MV-4-11 (cell line): ENCODE measurements at regions not wholly inside any gene's neighbourhood (a gene's known extent, or its start where the extent isn't known, plus 50 kb on each side); places are given as distances from the start of the nearest gene placed in this dataset.

ENCODE experiments used
- DNase-seq: peaks from one replicate; lab custom pipeline; 2025; lab: John Stamatoyannopoulos, UW

DNA sequence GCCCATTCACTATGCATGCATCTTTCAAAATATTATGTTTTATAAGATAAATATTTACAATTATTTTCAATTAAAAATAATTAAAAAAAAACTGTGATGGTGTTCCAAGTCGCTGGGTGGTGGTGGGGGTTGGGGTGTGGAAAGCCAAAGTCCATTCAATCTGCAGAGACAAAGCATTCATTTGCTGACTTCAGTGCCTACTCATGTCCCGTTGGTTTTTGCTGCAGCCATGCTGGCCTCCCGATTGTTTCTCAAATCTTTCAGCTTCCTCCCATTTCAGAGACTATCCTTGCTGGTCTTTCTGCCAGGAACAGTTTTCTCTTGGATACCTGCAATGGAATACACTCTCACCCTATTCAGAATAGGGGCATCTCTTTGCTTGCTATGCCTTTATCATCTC is 331.5 kb upstream of the NOVA1 start:
- DNase-seq = no peak

DNA sequence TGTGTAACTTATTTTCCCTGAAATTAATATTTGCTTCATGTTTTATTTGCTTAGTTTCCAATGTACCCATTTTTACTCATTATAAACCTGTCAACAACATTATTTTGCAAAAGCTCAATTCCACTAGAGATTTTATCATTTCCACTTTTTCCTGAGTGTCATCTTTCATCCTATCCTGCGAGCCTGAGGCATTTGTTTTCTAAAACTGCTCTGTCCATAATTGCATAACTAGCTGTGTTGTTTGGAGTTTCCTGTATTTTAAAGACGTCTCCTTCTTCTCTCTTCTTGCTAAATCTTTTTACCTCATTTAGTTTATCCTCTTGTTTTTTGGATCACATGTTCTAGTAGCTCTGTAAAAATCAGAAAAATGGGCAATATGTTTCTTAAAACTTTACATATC is 332.7 kb upstream of the NOVA1 start:
- no peak for DNase-seq

DNA sequence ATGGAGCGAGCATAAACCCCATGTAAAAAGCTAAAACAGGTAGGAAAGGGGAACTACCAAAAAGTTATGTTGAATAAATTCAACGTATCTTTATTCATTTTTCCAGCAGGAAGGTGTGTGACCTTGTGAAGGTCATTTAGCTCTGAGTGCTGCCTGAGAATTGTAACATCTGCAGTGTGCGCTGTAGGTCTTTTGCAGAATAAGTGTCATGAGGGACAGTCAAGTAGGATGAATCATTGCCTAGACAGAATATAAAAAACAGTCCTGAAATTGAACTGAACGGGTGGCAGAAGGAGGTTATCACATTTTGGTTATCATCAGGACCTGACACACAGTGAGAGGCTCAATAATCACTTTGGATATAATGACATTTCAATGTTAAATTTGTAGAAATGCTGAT is 334.8 kb upstream of the NOVA1 start:
- no peak for DNase-seq

DNA sequence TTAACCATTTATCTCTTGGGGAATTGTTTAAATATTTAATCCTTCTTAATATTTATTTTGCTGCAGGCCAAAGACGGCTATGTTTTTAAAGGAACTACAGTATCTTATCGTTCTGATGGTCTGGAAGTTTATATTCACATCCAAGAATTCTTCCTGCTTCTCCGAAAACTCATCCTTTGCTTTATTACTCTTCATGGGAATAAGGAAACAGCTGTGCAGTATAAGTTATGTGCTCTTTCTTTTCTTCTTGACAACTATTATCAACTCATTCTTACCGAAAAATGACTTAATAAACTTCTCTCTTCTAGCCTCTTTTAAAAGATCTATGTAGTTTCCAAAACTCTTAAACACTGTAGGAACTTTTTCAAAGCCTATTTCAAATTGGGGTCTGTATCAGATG is 335.6 kb upstream of the NOVA1 start:
- no peak for DNase-seq

GRCh38 chr14:26934151-26934550 is 336.3 kb upstream of the NOVA1 start:
- DNase-seq = no peak

GRCh38 chr14:26935733-26936132 is 337.9 kb upstream of the NOVA1 start:
- no peak for DNase-seq

- no peak for DNase-seq
Measured at GRCh38 chr14:26938054-26938453, 340.2 kb upstream of the NOVA1 start.

DNA sequence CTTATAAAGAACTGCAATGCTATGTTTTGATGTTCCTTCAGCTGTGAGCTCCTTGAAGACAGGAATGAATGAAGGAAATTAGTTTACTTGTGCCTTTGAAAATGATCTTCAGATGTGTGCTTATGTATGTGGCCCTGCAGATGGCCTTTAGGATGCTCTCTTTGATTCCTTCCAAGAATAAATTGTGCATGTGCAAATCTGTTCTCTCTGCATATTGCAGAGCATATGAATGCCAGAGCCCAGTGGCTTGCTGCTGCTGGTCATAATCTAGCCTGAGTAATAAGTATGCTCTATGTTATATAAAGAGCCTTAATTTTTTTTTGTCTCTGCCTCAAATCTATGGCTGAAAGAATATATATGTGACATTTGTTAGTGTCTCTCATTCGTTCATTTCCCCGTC is 341.9 kb upstream of the NOVA1 start:
- no peak for DNase-seq

GRCh38 chr14:26941521-26941920 is 343.7 kb upstream of the NOVA1 start:
- DNase-seq = no peak

- DNase-seq = no peak
Measured at GRCh38 chr14:26947265-26947664, 349.4 kb upstream of the NOVA1 start.

DNA sequence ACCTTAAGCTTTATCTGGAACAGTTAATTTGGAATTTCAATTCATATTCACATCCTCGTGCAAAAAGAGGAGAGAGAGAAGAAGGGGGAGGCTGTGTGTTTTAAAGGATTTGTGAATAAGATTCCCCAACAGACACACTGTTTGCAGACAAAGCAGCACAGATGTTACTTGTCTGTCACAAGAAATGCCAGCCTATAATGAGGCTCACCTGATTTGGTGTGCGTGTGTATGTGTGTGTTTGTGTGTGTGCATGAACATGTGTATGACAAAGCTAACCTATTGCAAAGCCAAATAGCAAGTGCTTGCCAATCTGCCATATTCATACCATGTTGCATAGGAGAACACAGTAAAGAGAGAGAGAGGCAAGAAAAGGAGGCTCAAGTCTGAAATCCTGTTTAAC is 361.6 kb upstream of the NOVA1 start:
- DNase-seq = no peak

DNA sequence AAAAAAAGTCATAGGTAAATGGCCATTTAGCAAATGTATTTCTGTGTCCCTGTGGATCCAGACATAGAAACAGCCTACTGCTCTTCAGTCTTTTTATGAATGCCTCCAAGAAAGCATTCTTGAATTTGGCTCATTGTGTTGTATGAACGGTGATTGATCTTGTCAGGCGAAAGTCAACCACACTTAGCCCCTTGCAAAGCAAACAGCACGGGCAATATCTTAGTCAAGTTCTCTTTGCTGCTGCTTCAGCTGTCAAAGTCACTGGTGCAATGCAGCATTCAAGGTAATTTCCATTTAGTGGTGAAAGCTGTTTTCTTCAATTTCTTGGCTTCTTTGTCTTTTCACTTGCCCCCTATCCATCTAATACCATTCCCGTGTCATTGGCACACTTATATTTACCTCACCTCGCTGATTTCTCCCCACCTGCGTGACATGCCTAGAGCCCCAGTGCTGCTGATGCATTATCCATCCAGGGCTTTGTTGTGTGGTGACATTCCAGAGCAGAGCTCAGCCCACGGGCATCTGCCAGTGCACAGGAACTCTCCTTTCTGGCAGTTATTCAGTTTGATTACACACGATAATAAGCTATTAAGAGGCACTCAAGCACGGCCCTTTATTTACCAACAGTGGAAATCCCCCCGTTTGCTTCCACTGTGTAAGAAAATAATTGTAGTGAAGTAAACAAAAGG is 362.3 kb upstream of the NOVA1 start:
- DNase-seq = no peak

DNA sequence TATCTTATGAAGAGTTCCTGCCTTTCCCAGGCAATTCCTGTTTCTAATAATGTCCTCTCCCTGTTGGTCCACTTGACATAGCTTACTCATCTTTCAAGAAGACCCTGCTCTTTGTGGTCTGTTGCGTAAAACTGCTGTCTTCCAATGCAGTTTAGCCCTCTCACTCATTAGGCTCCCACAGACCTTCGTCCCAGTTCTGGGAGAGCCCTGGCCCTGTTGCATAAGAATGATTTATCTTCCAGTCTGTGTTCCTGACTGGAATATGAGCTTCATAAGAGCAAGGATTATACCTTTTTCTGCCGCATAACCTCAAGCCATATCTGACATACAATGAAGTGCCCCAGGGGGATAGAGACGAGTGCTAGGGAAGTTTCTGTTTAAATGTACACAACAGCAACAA is 365.9 kb upstream of the NOVA1 start:
- no peak for DNase-seq

- DNase-seq = no peak
Measured at GRCh38 chr14:26965490-26965889, 367.7 kb upstream of the NOVA1 start.

DNA sequence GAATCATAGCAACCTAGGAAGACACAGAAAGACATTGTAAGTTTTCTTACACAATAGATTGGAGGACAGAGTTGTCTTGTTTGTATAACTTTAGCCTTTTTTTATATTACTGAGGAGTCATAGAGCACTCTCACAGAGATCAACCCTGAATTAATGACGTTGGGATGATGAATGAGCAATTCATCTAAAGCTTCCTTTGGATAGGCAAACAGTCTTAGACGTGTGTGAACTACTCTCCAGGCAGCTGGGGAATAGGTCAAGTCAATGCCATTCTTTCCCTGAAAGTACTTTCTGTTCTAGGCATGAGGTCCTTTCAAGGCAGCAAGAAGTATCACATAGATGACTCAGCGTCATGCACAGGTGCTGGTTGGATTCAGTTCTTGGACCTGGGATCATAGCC is 369.1 kb upstream of the NOVA1 start:
- no peak for DNase-seq

DNA sequence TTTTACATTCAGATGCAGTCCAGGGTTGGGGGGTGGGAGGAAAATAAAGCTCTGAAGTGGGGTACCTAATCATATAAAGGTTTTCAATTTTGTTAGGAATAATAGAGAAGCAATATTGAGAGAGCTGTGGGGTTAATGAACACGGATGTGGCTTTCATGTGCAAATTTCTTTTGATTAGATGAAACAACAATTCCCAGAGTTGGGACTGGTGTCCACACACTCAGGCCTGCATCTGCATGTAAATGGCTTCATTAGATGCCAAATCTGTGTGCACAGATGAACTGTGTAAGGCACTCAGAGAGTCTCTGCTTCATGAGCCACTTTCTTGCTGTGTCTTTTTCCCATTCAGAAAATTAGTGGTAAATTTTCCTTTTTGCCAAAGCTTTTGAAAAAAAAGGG is 377.1 kb upstream of the NOVA1 start:
- DNase-seq = no peak

DNA sequence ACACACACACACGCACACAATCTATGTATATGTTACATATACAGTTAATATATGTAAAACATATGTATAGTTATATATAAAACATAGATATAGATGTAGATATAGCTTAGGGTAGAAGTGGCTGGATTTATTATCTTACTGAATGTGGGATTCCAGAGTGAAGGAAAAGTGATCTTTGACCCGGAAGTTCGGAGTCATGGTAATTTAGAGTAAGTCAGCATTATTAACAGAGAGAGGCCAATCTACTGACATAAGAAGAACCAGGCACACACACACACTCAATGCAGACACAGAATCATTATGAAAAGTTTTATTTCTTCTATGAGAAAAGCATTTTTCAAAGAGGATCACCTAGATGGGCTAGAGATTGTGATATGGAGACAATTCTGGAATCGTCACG is 384.2 kb upstream of the NOVA1 start:
- DNase-seq = no peak

GRCh38 chr14:26984311-26985177 is 386.7 kb upstream of the NOVA1 start:
- peak; percentile 38 for DNase-seq

- no peak for DNase-seq
Measured at GRCh38 chr14:26987744-26988363, 390.0 kb upstream of the NOVA1 start.

- no peak for DNase-seq
Measured at GRCh38 chr14:26990946-26991345, 393.1 kb upstream of the NOVA1 start.

DNA sequence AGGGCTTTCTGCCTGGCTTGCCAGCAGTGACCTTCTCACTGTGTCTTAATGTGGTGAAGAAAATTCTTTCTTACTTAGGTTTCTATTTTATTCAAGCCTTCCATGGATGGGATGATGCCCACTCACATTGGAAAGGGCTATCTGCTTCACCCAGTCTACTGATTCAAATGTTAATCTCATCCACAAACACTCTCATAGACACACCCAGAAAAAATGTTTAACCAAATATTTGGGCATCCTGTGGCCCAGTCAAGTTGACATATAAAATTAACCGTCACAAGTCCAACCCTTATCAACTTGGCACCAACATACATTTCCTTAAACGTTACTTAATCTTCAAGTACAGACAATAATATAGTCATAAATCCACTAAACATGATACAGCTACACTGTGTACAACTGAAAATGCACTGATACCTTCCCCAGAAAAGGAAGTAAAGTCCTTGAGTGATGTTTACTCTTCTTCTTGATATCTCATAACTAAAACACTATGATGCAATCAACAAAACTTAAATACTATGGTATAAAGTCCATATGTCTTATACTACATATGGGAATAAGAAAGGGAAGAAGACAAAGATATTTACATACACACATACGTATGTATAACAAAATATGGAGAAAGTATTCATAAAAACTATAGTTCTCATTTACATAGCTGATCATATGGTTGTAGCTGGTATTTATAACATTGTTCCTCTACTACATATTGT is 394.7 kb upstream of the NOVA1 start:
- no peak for DNase-seq

DNA sequence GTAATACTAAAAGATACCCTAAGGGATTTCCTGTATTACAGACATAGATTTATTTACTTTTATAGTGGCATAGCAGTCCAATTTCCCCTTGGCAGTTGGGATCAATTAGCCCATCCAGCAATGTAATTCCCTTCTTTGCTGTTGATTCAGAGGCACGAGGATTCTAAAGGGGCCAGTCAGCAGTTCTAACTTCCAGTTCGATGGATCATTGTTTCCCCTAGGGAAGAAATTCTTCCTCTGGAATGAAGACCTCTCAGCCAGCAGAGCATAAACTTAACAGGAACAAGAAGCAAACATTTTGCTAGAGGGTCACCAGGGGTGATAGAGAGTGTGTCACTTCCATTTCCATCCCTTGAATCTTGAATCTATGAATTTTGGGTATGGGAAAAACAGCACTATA is 395.7 kb upstream of the NOVA1 start:
- DNase-seq = no peak

DNA sequence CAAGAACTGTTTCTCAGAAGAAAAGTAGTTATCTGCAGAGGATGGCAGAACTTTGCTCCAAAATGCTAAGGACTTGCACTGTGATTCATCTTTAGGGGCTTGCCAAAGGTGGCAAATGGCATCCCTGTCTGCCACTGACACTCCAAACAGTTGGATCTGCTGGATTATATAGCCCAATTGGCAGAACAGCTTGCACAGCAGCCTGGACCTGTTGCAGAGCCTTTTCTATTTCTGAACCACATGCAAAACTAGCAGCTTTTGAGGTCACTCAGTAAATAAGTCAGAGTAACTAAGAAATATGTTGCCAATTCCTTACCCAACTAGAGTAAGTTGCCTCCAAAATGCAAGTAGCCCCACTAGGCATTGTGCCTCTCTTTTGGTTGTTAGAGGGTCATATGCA is 397.5 kb upstream of the NOVA1 start:
- DNase-seq = no peak
